Neural progenitor cell (in vitro differentiated cells): ENCODE measurements at regions not wholly inside any gene's neighbourhood (a gene's known extent, or its start where the extent isn't known, plus 50 kb on each side); places are given as distances from the start of the nearest gene placed in this dataset.

Experiments
- DNase-seq: peaks from one replicate; pipeline ENCODE4 v3.0.0-alpha.2; 2016; ENCODE audit warnings: low spot score
- H2AFZ ChIP-seq: fragments of 200-600 bp; sonication (generic); replicated peaks from 2 replicates; pipeline ENCODE4 v1.6.1; 2016; ENCODE audit warnings: antibody characterized with exemption
- H3F3A ChIP-seq: fragments of 200-600 bp; sonication (generic); 2 replicates; pipeline ENCODE4 v1.6.1; 2016; ENCODE audit warnings: antibody characterized with exemption, low read depth
- H3K27ac ChIP-seq: fragments of 200-600 bp; sonication (generic); 2 replicates; pipeline ENCODE4 v1.5.1; 2016; ENCODE audit warnings: mild to moderate bottlenecking
- H3K27me3 ChIP-seq: fragments of 200-600 bp; sonication (generic); 2 replicates; pipeline ENCODE4 v1.6.1; 2016; ENCODE audit warnings: mild to moderate bottlenecking, moderate library complexity
- H3K36me3 ChIP-seq: fragments of 200-600 bp; sonication (generic); 2 replicates; pipeline ENCODE4 v1.5.1; 2016
- H3K4me1 ChIP-seq: fragments of 200-600 bp; sonication (generic); 2 replicates; pipeline ENCODE4 v1.6.1; 2016; ENCODE audit warnings: mixed run types
- H3K4me2 ChIP-seq: fragments of 200-600 bp; sonication (generic); 2 replicates; pipeline ENCODE4 v1.6.1; 2016
- H3K4me3 ChIP-seq: fragments of 200-600 bp; sonication (generic); 2 replicates; pipeline ENCODE4 v1.5.1; 2016
- H3K79me2 ChIP-seq: fragments of 200-600 bp; sonication (generic); 2 replicates; pipeline ENCODE4 v1.6.1; 2016; ENCODE audit warnings: low read depth
- H3K9ac ChIP-seq: fragments of 200-600 bp; sonication (generic); 2 replicates; pipeline ENCODE4 v1.6.1; 2016
- H3K9me3 ChIP-seq: fragments of 200-600 bp; sonication (generic); 2 replicates; pipeline ENCODE4 v1.5.1; 2016; ENCODE audit warnings: low read depth
- H4K20me1 ChIP-seq: fragments of 200-600 bp; sonication (generic); 2 replicates; pipeline ENCODE4 v1.6.1; 2016; ENCODE audit warnings: low read depth
- H3K27ac Mint-ChIP-seq: 3 replicates; pipeline ENCODE4 v1.8.0; 2021; ENCODE audit warnings: mixed read lengths
- H3K27me3 Mint-ChIP-seq: 2 replicates; pipeline ENCODE4 v1.8.0; 2022; ENCODE audit warnings: low read depth, mild to moderate bottlenecking, inconsistent platforms, moderate library complexity, mixed read lengths; ENCODE audit not compliant: insufficient read depth
- H3K36me3 Mint-ChIP-seq: 3 replicates; pipeline ENCODE4 v1.8.0; 2021; ENCODE audit warnings: mixed read lengths
- H3K4me1 Mint-ChIP-seq: 3 replicates; pipeline ENCODE4 v1.8.0; 2021; ENCODE audit warnings: mixed read lengths
- H3K4me3 Mint-ChIP-seq: 3 replicates; pipeline ENCODE4 v1.8.0; 2021; ENCODE audit warnings: mild to moderate bottlenecking, moderate library complexity, mixed read lengths
- H3K9me3 Mint-ChIP-seq: 3 replicates; pipeline ENCODE4 v1.8.0; 2020; ENCODE audit warnings: mixed read lengths
- EZH2 ChIP-seq: fragments of 200-600 bp; sonication (generic); IDR thresholded peaks from 2 replicates; pipeline ENCODE4 v1.6.1; 2017; ENCODE audit warnings: antibody characterized with exemption, mild to moderate bottlenecking, moderate library complexity
- EZH2phosphoT487 ChIP-seq: fragments of 200-600 bp; sonication (generic); IDR thresholded peaks from 2 replicates; pipeline ENCODE4 v1.6.1; 2017; ENCODE audit warnings: antibody characterized with exemption
- TF ChIP-seq, protein P1 (sequence below): fragments of 200-600 bp; sonication (generic); IDR thresholded peaks from 2 replicates; pipeline ENCODE4 v1.5.1; 2017; ENCODE audit warnings: antibody characterized with exemption, mild to moderate bottlenecking

DNA sequence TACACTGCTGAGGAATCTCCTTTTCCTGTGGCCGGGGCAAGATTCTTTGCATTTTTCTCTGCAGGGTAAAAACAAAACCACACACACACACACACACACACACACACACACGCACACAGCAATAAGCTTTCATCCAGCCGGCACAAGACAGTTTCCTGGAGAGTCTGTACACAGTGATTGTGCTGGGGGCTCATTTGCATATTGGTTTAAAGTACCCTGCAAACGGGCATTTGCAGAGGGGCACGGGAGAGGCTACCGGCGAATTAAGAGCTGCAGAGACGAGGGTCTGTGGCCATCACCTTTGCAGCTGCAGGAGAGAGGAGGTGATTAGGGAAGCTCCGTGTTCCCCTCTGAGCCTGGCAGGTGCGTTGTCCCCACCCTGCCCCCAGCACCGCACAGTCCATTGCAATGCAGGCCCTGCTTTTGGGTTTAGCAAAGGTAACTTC lies 219.9 kb downstream of the SHOX start:
- no peaks in the 10 kb centered on the region for H3K79me2 ChIP-seq
- no peaks in the 10 kb centered on the region for H3K9me3 ChIP-seq
- H3K4me2 ChIP-seq, result peak overlapping the region; percentile 49
- no peak overlapping the region for H3K9ac ChIP-seq
- DNase-seq, result peak; percentile 52
- H3K4me3 ChIP-seq, result no peak overlapping the region
- no peaks in the 10 kb centered on the region for H3K27me3 ChIP-seq
- H3K9me3 Mint-ChIP-seq, result no peaks in the 10 kb centered on the region
- H3K36me3 ChIP-seq, result no peaks in the 10 kb centered on the region
- H3K4me3 Mint-ChIP-seq, result no peak overlapping the region
- peaks cover 8% of the 10 kb centered on the region for H3K4me1 ChIP-seq
- peaks cover 12% of the 10 kb centered on the region for H3K4me1 Mint-ChIP-seq
- peaks cover 3% of the 10 kb centered on the region for H3K27me3 Mint-ChIP-seq
- no peaks in the 10 kb centered on the region for H4K20me1 ChIP-seq
- no peak overlapping the region for H3K27ac ChIP-seq
- no peak for TF ChIP-seq EZH2
- TF ChIP-seq, protein P1, sequence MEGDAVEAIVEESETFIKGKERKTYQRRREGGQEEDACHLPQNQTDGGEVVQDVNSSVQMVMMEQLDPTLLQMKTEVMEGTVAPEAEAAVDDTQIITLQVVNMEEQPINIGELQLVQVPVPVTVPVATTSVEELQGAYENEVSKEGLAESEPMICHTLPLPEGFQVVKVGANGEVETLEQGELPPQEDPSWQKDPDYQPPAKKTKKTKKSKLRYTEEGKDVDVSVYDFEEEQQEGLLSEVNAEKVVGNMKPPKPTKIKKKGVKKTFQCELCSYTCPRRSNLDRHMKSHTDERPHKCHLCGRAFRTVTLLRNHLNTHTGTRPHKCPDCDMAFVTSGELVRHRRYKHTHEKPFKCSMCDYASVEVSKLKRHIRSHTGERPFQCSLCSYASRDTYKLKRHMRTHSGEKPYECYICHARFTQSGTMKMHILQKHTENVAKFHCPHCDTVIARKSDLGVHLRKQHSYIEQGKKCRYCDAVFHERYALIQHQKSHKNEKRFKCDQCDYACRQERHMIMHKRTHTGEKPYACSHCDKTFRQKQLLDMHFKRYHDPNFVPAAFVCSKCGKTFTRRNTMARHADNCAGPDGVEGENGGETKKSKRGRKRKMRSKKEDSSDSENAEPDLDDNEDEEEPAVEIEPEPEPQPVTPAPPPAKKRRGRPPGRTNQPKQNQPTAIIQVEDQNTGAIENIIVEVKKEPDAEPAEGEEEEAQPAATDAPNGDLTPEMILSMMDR, result no peak
- no peak for TF ChIP-seq EZH2phosphoT487
- peaks cover 28% of the 10 kb centered on the region for H3F3A ChIP-seq
- peak overlapping the region; percentile 63 for H3K27ac Mint-ChIP-seq
- peak overlapping the region; percentile 26 for H2AFZ ChIP-seq
- no peaks in the 10 kb centered on the region for H3K36me3 Mint-ChIP-seq

DNA sequence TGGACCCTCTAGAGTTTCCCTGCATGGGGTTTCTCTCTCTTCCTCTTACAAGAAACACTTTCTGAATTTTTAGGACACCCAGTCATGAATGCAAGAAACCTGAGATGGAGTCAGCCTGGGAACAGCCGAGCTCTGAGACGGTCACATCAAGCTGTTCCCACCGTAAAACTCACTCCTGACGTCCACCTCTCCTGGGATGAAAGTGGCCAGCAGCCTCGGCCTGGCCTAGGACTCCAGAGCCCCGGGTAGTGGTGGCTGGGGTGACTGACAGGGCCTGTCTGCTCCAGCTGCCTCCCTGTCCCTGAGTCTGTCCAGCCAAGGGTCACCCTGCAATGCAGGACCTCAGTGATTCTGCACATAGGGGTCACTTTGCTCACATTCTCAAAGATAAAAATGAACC lies 217.8 kb downstream of the SHOX start:
- no peaks in the 10 kb centered on the region for H4K20me1 ChIP-seq
- H3K36me3 Mint-ChIP-seq, result no peaks in the 10 kb centered on the region

DNA sequence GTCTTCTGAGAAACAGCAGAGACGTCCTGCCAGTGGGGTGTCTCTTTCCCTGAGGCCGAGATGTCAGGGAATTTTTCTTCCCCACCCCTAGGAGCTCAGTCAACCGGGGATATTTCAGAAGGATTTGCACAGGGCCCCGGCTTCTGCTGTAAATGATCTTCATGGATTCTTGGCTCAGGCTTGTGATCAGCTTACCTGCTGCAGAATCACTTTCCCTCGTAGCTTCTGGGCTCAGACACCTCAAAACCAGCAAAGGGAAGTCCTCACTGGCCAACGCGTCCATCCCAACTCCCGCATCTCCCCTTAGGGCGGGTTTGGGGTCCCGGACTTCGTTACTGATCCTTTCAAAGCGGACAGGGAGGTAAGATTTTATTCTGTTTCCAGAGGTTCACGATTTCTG lies 212.7 kb downstream of the SHOX start:
- no peak overlapping the region for H3K4me2 ChIP-seq
- no peak overlapping the region for H3K4me3 ChIP-seq
- no peaks in the 10 kb centered on the region for H3K36me3 ChIP-seq
- no peaks in the 10 kb centered on the region for H4K20me1 ChIP-seq
- H3K9me3 ChIP-seq, result no peaks in the 10 kb centered on the region
- Mint-ChIP-seq H3K9me3 (no peaks in the 10 kb centered on the region), H3K4me3 (no peak overlapping the region), H3K27ac (no peak overlapping the region), H3K36me3 (no peaks in the 10 kb centered on the region), H3K27me3 (peaks cover 5% of the 10 kb centered on the region), H3K4me1 (peaks cover 9% of the 10 kb centered on the region)
- peak overlapping the region; percentile 82 for H2AFZ ChIP-seq
- H3K4me1 ChIP-seq, result peaks cover 8% of the 10 kb centered on the region
- TF ChIP-seq EZH2 (no peak), EZH2phosphoT487 (no peak)
- TF ChIP-seq, protein P1, result no peak
- peaks cover 24% of the 10 kb centered on the region for H3F3A ChIP-seq
- DNase-seq, result no peak
- H3K27me3 ChIP-seq, result no peaks in the 10 kb centered on the region
- no peak overlapping the region for H3K9ac ChIP-seq
- H3K27ac ChIP-seq, result no peak overlapping the region
- no peaks in the 10 kb centered on the region for H3K79me2 ChIP-seq

More for the DNA sequence above, 217.8 kb downstream of the SHOX start:
- Mint-ChIP-seq H3K4me1 (peaks cover 14% of the 10 kb centered on the region), H3K27me3 (peaks cover 4% of the 10 kb centered on the region), H3K4me3 (no peak overlapping the region), H3K27ac (peak overlapping the region; percentile 42), H3K9me3 (no peaks in the 10 kb centered on the region)
- H3K27ac ChIP-seq, result peak overlapping the region; percentile 81
- no peak overlapping the region for H3K4me3 ChIP-seq
- H3K4me1 ChIP-seq, result peaks cover 10% of the 10 kb centered on the region
- no peaks in the 10 kb centered on the region for H3K9me3 ChIP-seq
- TF ChIP-seq, protein P1, result no peak
- TF ChIP-seq EZH2, result no peak
- TF ChIP-seq EZH2phosphoT487, result no peak
- peak; percentile 23 for DNase-seq
- H3K27me3 ChIP-seq, result no peaks in the 10 kb centered on the region
- no peak overlapping the region for H3K9ac ChIP-seq
- H3K79me2 ChIP-seq, result no peaks in the 10 kb centered on the region
- H3K36me3 ChIP-seq, result no peaks in the 10 kb centered on the region
- peak overlapping the region; percentile 98 for H2AFZ ChIP-seq
- peaks cover 28% of the 10 kb centered on the region for H3F3A ChIP-seq
- H3K4me2 ChIP-seq, result no peak overlapping the region
